NCI-H526 treated with DMSO at 0.1 percent for 48 hours (cell line): ENCODE measurements at regions not wholly inside any gene's neighbourhood (a gene's known extent, or its start where the extent isn't known, plus 50 kb on each side); places are given as distances from the start of the nearest gene placed in this dataset.
"Not testable (repeated sequence)": the region's sequence is repeated elsewhere in the genome, so short reads cannot be mapped to it uniquely, and the experiment has no call there.

Source experiments
- DNase-seq: peaks from one replicate; lab custom pipeline; 2025; lab: John Stamatoyannopoulos, UW

DNA sequence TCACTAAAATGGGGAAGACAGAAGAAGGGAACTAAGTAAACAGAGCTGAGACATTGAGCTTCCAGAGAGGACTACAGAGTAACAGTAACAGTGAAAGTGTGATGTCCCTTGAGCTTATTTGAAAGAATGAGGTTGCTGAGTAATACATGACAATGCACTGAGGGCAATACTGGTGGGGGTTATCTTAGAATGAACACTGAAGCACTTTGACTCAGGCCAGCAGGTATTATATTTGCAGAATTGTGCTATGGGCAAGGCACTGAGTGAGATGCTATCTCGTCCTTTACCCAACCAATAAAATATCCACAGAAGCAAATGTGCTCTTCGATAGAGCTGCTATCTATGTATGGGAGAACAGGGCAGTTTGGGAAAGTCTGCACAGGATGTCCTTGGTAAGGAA lies 133.2 kb downstream of the DISP1 start:
- no peak for DNase-seq

GRCh38 chr1:222950892-222951291 lies 136.1 kb downstream of the DISP1 start:
- no peak for DNase-seq

DNA sequence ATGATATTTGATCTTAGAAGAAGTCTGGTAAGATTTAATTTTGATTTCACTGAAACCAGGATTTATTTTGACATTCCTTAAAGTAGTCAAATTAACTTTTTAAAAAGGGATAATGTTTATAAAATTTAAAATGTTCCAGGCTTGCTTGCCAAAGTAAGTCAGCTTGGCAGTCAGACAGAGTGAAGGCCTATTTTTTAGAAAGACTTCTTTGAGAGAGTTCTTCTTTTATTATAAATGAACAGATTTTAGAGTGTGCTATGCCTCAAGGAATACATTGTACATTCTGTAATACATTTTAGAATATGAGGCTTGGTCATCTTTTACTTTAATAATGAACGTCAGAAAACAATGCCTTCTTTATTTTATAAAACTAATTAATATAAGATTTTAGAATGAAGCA lies 138.7 kb downstream of the DISP1 start:
- DNase-seq: no peak

DNA sequence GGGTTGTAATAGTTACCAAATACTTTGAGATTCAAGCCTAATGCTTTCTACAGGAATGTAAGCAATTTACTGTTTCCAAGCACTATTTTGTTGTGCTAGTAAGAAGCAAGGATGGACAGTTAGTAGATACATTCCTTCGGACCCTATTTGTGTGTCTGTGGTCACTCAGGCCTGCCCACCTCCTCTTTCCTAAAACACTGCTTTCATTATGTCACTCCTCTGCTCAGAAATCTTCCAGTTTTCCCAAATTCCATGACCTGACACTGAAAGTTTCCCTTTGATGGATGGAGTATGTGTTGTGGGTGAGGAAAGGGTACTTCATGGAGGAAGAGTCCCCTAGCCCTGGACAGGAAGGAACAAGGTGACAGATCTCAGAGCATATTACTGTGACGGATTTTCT lies 141.1 kb downstream of the DISP1 start:
- no peak for DNase-seq

GRCh38 chr1:222956601-222957000 lies 141.8 kb downstream of the DISP1 start:
- no peak for DNase-seq

DNA sequence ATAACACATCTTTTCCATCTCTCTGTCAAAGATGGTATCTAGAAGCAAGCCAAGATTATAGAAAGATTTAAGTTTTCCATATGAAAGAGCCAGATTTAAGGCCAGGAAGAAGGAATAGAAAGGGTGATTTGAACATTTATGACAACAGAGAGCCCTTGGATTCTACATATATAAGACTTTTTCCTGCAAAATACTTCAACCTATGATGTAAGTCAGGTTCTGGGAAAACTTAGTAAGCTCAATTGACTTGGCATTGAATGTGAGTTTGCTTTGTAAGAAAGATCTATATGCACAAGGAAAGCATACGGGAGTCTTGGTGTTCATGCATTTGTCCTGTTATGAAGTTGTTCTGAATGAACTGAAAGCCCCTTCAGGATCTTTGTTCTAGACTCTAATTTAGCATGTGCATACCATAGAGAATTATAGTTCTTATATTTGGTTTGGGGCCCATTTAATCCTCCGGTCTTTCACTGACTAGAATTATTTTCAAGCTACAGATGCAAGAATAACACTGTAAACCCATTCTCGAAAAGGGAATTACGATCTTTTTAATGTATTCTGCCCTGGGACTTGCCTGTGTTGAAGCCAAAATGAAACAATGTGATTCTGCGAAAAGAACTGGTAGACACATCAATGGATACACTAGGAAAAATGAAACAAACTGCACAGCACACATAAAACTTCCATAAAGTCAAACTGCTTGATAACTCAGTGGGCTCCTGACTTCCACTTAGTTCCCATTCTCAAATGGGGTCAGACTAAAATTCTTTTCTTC lies 152.8 kb downstream of the DISP1 start:
- DNase-seq: no peak

DNA sequence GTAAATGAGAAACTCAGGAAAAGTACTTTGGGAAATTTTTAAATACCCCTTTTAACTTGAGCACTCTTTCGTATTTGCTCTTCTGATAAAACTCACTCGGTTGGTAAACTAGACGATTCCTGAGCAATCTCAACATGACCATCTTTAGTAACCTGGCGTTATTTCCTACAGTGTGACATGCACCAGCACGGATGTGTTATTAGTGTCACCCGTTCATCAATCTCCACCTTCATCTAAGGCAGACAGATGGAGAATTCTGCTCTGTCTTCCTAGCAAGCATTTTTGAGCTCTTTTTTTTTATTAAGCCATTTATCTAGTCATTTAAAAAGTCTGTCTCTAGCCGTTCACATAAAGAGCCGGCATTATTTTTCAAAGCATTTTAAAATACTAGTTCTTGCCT lies 155.2 kb downstream of the DISP1 start:
- DNase-seq: no peak

DNA sequence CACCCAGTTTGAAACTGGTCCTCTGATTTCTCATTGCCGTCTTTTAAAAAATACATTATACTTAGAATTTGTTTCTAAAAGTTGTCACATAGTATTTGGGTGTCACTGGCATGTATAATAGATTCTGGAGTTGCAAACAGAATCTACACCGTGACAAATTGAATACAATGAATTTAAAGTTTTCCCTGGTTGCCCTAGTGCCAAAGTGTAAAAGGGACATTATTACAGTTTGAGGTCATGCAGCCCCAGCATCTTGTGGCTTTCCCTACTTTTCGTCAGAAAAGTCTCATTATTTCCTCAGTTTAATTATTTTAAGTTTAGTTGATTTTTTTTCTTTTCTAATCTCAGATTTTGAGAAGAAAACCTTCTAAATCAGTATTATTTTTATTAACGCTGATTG lies 155.9 kb downstream of the DISP1 start:
- DNase-seq: no peak

DNA sequence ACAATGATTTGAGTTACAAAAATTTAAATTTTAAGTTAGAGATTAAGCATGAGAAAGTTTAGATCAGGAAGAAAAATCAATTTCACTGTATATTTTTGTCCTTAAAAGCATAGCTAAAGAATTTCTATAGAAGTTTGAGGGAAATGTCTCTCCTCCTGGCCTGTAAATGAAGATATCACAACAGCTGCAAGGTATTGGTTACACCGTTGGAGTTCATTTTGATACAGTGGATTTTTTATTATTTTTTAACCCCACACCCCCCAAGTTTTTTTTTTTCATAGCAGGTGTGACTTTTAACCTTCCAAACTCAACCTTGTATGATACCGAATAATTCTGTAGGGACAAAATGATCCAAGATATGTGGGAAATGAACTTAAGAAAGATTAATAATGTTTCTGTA lies 156.3 kb downstream of the DISP1 start:
- DNase-seq: no peak

DNA sequence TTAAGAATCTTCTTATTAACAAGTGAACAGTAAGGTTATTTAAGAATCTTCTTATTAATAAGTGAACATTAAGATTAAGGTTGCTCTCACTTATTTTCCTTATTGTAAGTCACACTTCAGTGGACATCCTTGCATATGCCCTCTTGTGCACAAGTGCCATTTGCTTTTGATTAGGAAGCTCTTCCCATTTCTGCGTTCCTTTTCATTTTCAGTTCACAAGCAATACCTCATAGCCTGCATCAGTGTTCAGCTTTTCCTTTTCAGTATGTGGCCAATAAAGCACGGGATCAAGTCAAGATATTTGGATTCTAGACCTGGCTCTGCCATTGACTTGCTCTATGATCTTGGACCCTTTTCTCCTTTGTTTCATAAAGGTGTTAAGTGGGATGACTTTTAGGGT lies 158.7 kb downstream of the DISP1 start:
- no peak for DNase-seq

DNA sequence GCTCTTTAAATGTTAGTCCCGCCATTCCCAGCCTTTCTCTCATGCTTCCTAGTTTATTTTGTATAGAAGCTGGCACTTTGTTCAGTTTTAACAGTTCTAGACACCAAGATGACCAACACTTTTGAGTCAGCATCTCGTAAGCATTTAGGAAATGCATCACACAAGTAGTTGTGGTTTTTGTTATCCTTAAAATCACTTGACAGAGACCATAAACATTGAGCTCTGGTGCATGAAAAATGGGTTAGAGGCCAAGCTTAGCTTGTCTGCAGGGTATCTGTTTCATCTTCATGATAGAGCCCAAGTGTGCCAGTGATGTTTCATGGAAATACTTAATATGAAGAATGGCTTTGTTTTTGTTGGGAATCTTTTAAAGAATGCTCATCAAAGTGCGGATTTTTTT lies 159.7 kb downstream of the DISP1 start:
- DNase-seq: no peak

GRCh38 chr1:222975472-222976122 lies 160.8 kb downstream of the DISP1 start:
- DNase-seq: no peak

GRCh38 chr1:222976453-222976852 lies 161.6 kb downstream of the DISP1 start:
- no peak for DNase-seq

GRCh38 chr1:222977294-222977693 lies 162.5 kb downstream of the DISP1 start:
- DNase-seq: not testable (repeated sequence)

GRCh38 chr1:222979561-222979960 lies 163.5 kb downstream of the TLR5 start:
- no peak for DNase-seq

GRCh38 chr1:222987674-222988076 lies 155.4 kb downstream of the TLR5 start:
- DNase-seq: no peak

- no peak for DNase-seq
Measured at GRCh38 chr1:222989443-222989842, 153.6 kb downstream of the TLR5 start.

DNA sequence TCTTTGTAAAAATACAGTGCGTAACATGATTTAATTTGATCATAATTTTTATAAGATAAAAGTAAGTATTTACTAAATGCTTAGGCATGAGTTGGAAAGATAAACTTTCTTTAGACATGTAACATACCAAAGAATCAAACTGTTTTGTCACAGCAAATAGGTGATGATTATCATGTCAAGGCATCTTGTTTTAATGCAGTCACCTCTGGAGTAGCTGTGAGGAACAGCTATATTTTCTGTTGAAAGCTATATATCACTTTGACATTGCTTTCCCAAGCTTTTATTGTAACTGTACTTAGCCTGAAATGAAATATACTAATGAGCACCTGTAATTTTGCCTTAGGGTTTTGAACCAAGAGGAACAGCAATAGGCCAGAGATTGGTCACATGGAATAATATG lies 151.9 kb downstream of the TLR5 start:
- peak; percentile 30 for DNase-seq

GRCh38 chr1:222991908-222992307 lies 151.1 kb downstream of the TLR5 start:
- no peak for DNase-seq

DNA sequence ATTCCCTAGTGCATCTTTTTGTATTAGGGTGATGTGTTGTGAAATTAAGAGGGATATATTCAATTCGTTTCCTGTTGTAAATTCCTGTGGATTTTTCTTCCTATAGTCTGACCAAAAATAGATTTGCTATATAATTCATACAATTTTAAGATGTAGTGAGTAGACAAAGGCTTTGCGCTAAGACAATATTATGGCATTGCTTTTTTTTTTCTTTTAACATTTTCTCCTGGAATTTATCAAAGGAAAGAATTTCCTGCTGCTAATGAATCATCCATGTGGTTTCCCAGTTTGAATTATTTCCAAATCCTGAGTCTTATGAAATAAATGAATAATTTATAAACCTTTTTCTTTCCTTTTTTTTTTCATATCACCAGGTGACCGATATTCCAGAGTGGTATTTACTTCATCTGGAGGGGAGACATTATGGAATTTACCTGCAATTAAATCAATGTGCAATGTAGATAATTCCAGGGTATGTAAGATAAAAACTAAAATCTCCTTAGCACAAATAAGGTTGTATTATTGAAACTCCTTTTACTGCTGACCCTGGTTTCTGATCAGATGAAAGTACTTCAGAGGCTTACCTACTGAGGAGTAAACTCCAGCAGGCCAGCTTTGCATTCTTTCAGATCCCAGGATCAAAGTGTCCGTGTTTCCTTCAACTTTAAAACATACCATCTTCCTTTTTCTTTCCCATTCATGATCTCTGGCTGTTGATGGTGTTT lies 148.4 kb downstream of the TLR5 start:
- no peak for DNase-seq

- DNase-seq: no peak
Measured at GRCh38 chr1:222995236-222995580, 147.8 kb downstream of the TLR5 start.

- DNase-seq: peak; percentile 62
Measured at GRCh38 chr1:222995620-222996309, 147.3 kb downstream of the TLR5 start.
